Neural crest cell (in vitro differentiated cells): ENCODE measurements at regions not wholly inside any gene's neighbourhood (a gene's known extent, or its start where the extent isn't known, plus 50 kb on each side); places are given as distances from the start of the nearest gene placed in this dataset.

Experiments used
- DNase-seq: peaks from one replicate; pipeline ENCODE4 v3.0.0; 2021; ENCODE audit warnings: low read depth, mixed read lengths, low spot score
- H3K27ac Mint-ChIP-seq: one replicate; pipeline ENCODE4 v1.8.0; 2021; ENCODE audit warnings: mild to moderate bottlenecking, mixed read lengths; ENCODE audit not compliant: unreplicated experiment
- H3K27me3 Mint-ChIP-seq: 2 replicates; pipeline ENCODE4 v1.8.0; 2021; ENCODE audit warnings: low read depth, mild to moderate bottlenecking, mixed read lengths
- H3K36me3 Mint-ChIP-seq: 2 replicates; pipeline ENCODE4 v1.8.0; 2021; ENCODE audit warnings: low read depth, mild to moderate bottlenecking, mixed read lengths
- H3K4me1 Mint-ChIP-seq: 2 replicates; pipeline ENCODE4 v1.8.0; 2021; ENCODE audit warnings: mixed read lengths
- H3K4me3 Mint-ChIP-seq: one replicate; pipeline ENCODE4 v1.8.0; 2021; ENCODE audit warnings: mild to moderate bottlenecking, mixed read lengths
- H3K9me3 Mint-ChIP-seq: 2 replicates; pipeline ENCODE4 v1.8.0; 2021; ENCODE audit warnings: mixed read lengths
- CTCF ChIP-seq: fragments of 200-600 bp; sonication (generic); conservative IDR thresholded peaks from 2 replicates; pipeline ENCODE4 v1.5.0; 2021; ENCODE audit warnings: antibody characterized with exemption, mild to moderate bottlenecking

- Mint-ChIP-seq H3K9me3 (no peaks in the 10 kb centered on the region), H3K36me3 (no peaks in the 10 kb centered on the region), H3K4me1 (peaks cover 39% of the 10 kb centered on the region), H3K27me3 (no peaks in the 10 kb centered on the region), H3K4me3 (no peak overlapping the region), H3K27ac (no peak overlapping the region)
- no peak for TF ChIP-seq CTCF
- DNase-seq: no peak
Measured at GRCh38 chr1:170872663-170873062, 62.7 kb upstream of the MROH9 start.

- H3K4me1 Mint-ChIP-seq: peaks cover 32% of the 10 kb centered on the region
- no peak for DNase-seq
- peak overlapping the region; percentile 16 for H3K27ac Mint-ChIP-seq
- no peaks in the 10 kb centered on the region for H3K36me3 Mint-ChIP-seq
- no peaks in the 10 kb centered on the region for H3K27me3 Mint-ChIP-seq
- H3K4me3 Mint-ChIP-seq: peak overlapping the region; percentile 2
- no peak for TF ChIP-seq CTCF
- peaks cover 3% of the 10 kb centered on the region for H3K9me3 Mint-ChIP-seq
Measured at GRCh38 chr1:170874671-170875070, 60.7 kb upstream of the MROH9 start.

GRCh38 chr1:170881268-170882265 lies 53.8 kb upstream of the MROH9 start:
- TF ChIP-seq CTCF: peak; percentile 70
- H3K27me3 Mint-ChIP-seq: no peaks in the 10 kb centered on the region
- peaks cover 9% of the 10 kb centered on the region for H3K4me1 Mint-ChIP-seq
- H3K27ac Mint-ChIP-seq: no peak overlapping the region
- DNase-seq: no peak
- H3K4me3 Mint-ChIP-seq: no peak overlapping the region
- H3K36me3 Mint-ChIP-seq: no peaks in the 10 kb centered on the region
- peaks cover 7% of the 10 kb centered on the region for H3K9me3 Mint-ChIP-seq
